GM19467 (cell line): ENCODE measurements at regions not wholly inside any gene's neighbourhood (a gene's known extent, or its start where the extent isn't known, plus 50 kb on each side); places are given as distances from the start of the nearest gene placed in this dataset.
A peak's percentile ranks its signal among the peaks of the same experiment; 100 is the strongest.
"Not testable (repeated sequence)": the region's sequence is repeated elsewhere in the genome, so short reads cannot be mapped to it uniquely, and the experiment has no call there.

Experiments used
- ATAC-seq: cut with Tn5 transposase; IDR thresholded peaks from one replicate; pipeline ENCODE4 v1.9.1; 2021; ENCODE audit warnings: mild to moderate bottlenecking, moderate library complexity; ENCODE audit not compliant: unreplicated experiment

DNA sequence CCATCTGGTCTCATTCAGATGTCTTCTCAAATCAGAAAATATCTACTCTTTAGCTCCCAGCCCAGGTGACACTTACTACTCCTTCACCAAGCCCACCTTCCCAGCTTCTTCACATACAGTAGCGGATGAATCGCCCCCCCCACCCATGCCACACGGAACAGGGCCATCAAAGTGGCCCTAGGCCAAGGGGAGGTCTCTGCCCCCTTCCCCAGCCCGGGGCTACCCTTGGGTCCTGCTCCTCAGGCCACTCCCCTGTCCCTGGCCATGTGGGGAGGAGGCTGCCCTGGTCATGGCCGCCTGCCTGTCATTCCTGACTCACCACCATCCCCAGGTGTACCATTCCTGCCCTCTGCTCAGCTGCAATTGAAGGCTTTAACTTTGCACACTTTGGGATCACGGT lies 142.8 kb downstream of the NECTIN1 start:
- ATAC-seq = no peak

DNA sequence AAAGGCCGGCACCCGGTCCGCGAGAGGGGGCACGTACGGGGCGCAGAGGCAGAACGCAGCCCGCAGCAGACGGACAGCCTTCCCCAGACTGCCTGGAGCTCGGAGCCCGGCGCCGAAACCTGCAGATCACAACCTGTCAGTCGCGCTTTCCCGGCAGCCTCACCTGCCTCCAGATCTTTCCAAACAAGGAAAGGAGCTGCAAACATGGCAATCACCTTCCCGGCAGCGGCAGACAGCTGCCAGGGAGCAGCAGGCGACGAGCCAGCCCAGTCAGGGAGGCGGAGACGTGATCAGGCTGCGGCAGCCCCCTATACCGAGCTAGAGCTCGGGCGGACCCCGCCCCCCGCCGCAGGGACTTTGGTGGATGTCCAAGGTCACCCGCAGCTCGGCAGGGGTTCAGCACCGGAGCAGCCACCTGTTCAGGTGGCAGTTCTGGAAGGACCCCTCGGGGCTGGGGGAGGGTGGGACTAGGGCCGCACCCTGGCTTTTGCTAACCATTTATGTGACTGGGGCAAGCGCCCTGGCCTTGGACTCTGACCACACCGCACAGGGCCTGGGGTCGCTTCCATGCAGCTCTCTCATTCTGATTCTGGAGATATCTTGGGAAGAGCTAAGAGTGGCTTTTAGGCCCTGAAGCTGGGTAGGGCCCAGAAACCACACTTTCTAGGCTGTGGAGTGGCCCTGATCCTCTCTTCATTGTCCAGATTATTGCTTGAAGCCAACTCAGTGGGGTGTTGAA lies 143.8 kb downstream of the NECTIN1 start:
- ATAC-seq = no peak

DNA sequence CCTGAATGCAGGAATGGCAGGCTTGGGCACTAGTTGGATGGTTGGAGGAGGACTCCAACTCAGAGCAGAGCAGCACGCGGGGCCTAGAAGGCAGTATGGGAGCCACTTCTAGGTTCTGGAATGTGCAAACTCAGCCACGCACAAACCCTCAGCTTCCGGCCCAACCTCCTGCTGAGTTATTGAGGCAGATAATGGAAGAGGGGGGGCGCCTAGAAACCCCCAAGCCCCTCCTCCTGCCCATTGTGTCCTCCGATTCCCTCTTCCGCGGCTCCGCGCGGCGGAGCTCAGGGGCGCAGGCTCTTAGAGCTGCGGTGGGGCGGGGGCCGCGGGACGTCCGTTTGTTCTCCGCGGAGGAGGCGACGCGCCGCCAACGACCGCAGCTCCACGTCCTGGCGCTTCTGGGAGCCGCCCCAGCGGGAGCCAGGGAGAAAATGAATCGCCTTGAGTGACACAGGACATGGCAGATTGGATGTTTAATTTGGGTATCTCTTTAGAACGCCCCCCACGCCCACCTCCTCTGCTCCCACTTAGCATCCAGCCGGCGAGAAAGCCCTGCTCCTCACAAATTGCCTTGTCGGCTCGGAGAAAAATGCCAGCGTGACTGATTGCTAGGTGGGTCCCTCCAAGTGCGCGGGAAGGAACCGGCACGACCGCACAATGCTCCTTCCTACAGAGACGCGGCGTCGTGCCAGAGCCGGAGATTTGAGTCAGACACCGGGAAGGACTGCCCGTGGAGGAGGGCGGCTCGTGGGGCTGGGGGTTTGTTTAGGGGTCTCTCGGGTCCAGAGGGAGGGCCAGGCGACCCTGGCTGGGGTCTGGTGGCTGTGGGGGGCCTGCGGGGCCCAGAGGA lies 144.6 kb downstream of the NECTIN1 start:
- ATAC-seq = no peak

DNA sequence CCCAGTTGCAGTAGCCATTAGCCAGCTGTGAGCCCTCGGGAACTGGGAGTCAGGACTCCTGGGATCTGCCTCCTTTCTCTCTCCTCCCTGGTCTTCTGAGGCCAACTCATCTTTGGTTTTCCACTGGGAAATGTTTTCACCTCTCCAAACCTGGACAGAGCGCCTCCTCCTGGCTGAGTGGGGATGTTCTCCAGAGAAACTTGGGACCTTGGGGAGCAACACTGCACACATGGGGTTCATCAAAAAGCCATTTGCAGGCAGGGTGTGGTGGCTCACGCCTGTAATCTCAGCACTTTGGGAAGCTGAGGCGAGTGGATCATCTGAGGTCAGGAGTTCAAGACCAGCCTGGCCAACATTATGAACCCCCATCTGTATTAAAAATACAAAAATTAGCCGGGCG lies 145.4 kb downstream of the NECTIN1 start:
- ATAC-seq = no peak

DNA sequence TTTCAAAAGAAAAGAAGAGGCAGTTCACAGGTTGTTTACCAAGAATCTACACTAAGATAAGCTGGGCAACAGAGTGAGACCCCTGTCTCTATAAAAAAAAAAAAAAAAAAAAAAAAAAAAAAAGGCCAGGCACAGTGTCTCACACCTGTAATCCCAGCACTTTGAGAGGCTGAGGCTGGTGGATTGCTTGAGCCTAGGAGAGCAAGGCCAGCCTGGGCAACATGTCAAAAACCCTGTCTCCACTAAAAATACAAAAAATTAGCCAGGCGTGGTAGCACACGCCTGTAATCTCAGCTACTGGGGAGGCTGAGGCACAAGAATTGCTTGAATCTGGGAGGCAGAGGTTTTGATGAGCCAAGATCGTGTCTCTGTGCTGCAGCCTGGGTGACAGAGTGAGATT lies 147.6 kb downstream of the NECTIN1 start:
- not testable (repeated sequence) for ATAC-seq

DNA sequence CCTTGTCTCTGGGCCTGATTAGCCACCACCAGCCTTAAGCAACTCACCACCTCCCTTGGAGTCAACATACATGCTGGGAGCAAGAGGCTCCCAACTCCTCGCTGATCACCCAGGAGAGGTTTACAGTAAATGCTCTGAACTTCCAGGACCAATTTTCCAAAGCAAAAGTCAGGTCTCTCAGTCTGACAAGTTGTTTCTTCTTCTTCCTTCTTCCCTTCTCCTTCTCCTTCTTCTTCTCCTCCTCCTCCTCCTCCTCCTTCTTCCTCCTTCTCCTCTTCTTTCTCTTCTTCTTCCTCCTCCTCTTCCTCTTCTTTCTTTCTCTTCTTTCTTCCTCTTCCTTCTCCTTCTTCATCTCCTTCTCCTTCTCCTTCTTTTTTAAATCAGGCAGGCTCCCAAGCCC lies 148.2 kb downstream of the NECTIN1 start:
- no peak for ATAC-seq

DNA sequence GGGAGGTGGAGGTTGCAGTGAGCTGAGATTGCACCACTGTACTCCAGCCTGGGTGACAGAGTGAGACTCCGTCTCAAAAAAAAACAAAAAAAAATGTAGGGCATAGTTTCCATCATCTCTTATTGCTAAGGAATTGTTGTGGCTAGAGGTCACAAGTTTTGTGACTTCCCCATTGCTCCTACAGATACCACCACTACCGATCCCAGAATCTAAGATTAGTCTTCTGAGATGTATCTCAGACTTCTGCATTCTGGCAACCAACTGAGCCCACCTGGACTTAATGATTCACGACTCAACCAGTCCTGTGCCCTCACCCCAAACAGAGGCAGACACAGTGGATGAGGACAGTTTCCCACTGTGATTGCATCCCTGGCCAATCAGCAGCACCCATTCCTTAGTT lies 148.9 kb downstream of the NECTIN1 start:
- no peak for ATAC-seq

DNA sequence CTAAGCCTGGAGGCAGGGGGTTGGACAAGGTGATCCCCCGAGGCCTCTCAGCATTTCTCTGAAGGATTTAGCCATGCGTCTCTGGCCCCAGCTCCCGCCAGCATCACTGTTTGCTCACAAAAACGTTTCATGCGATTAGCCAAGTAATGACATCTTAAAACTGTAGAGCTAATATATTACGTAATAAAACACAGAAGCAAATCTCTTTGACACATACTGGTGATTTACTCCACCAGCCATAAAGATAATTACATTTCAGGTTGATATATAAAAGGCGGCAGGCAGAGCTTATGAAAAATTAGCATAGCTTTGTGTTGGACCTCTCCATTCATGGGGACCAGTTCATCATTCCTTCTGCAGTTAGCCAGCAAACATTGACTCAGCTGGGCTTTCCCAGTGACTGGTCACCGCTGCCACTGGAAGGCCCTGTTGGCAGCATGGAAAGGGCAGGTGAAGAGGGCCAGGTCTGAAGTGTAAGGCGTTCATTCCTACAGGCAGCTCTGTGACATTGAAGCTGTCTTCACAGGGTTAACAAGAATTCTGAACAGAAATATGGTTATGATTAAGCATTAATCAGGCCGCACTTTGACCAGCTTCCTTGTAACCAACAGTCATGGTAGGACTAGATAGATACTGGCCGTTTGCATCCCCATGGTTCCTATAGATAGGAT lies 150.3 kb downstream of the NECTIN1 start:
- no peak for ATAC-seq

DNA sequence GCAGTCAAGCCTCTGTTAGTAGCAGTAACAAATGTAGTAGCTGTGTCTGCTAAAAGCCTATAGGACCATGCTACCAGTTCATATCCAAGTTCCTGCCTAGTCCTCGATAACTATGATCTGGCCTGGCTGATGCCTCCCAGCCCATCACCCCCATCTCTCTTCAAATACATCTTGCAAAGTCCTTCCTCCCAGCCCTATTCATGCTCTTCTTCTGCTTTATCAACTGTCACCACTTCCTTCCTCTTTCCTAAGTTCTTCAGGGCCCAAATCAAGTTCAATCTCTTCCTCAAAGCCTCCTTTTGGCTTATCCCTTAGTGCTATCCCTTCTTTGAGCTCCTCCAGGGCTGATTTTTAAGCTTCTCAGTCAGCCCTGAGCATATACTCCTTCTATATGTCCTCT lies 150.9 kb upstream of the THY1 start:
- no peak for ATAC-seq

DNA sequence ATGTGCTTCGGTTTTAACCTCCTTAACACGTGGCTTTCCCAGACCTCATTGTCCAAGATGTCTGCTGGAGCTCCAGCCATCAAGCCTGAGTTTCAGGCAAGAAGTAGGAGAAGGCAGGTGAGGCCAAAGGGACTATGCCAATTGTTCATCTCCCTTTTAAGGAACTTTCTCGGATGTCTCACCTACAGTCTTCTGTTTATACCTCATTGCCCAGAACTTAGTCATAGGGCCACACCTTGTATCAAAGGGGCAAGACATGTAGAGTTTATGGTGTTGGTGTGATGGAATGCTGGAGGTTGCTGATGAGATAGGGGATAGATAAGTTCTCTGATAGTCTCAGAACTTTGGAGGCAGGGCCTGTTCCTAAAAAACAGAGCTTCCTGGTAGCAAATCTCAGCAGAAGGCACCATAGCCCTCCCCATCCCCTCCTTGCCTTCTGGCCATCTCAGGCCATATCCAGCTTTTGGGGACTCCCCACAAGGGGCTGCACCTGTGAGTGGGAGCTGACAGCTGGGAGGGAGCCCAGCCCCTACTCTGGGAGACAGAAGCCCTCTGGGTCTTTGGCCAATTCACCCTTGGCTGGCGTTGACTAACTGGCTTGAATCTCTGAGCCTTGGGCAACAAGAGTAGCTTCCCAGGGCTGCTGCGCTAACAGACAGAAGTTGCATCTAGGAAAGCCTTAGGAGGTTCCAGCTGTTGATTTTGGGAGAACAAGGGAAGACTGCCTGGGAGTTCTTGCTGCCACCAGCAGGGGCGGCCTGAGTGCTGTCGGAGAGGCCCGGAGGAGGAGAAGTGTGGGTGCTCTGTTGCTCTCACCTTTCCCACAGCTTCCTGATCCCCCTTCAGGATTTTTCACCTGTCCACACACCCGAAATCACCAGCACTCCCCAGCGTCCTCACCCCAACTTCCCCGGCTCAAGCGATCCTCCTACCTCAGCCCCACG lies 149.8 kb upstream of the THY1 start:
- ATAC-seq = no peak

DNA sequence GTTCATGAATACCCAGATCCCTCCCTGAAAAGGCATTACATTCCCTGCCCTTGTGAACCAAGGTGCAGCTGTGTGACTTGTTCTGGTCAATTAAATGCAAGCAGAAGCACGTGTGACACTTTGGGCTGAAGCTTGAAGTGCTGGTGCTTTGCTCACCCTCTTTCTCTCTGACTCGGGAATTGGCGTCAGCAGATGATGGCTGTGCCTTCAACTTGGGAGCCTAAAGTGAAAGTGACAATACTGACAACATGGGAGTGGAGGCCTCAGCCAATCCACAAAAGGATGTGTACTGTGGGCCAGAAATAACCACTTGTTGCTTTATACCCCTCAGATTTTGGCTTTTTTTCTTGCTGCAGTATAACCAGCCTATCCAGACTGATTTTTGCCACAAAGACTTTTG lies 148.3 kb upstream of the THY1 start:
- no peak for ATAC-seq

DNA sequence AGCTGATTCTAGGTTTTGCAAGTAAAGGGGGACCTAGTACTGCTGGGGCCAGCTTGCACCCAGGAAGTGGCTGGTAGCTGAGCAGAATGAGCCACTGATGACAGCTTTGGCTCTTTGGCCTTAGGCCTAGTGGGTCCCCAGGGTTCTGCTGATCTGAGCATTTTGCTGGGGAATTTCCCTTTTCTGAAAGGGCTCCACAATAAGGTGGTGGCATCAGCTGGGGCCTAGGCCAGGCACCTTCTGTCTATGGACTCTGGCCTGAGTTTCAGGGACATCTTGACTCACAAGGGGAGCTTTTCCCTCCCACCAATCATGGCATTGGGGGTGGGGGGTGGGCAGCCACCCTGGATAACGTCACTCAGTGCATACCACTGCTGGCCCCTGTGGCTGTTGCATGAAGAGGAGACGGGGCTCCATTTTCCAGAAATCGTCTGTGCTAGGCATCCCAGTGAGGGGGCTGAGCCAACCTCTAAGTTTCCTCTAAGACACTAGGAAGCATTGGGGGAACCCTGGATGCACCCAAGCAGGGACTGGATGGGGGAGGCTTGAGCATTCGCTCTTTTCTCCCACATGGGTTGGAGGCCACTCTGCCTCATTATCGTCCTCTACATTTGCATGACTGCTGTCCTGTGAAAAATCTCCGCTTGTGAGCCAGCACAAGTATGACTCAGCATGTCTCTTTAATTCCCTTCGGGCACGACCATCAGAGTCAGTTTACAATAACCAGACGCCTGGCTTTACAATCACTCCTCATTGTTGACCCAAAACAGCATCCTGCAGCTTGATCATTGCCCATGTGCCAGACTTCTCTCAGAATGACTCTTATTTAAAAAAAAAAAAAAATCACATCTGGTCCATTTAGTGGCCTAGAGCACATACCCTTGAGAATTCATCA lies 145.0 kb upstream of the THY1 start:
- ATAC-seq = peak; percentile 50

DNA sequence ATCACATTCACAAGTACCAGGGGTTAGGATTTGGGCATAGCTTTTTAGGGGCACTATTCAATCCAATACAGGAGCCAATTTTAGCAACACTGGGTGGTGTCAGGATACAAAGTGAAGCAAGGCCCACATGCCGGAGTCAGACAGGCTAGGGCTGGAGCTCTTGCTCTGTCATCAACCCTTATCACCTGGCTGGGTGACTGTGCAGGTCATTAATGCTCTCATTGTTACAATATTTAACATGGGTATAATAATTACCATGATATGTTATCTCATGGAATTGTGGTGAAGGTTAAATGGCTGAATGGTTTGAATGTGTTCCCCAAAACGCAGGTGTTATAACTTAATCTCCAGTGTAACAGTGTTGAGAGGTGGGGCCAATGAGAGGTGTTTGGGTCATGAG lies 143.3 kb upstream of the THY1 start:
- ATAC-seq = no peak

DNA sequence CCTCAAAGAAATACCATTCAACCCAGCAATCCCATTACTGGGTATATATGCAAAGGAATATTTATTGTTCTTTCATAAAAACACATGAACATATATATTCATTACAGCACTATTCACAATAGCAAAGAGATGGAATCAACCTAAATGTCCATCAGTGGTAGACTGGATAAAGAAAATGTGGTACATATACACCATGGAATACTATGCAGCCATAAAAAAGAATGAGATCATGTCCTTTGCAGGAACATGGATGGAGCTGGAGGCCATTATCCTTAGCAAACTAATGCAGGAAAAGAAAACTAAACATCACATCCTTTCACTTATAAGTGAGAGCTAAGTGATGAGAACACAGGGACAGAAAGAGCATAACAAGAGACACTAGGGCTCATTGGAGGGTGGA lies 142.7 kb upstream of the THY1 start:
- ATAC-seq = not testable (repeated sequence)

DNA sequence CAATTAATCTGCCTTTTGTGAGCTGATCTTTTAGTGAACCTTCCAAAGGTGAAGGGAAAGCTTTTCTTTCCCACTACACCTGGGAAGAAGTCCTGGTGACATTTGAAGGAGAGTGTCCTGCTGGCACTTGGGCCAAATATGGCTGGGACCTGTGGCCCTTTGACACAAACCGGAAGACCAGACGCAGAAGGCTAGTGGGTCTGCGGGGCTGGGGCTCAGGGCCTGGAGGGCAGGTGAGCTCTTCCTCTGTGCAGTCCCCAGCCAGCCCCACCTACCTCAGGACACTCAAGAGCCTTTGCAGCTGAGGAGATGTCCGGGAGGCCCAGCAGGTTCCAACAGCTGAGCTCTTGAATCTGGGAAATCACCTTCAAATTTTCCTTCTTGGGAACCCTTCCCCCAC lies 138.0 kb upstream of the THY1 start:
- no peak for ATAC-seq

DNA sequence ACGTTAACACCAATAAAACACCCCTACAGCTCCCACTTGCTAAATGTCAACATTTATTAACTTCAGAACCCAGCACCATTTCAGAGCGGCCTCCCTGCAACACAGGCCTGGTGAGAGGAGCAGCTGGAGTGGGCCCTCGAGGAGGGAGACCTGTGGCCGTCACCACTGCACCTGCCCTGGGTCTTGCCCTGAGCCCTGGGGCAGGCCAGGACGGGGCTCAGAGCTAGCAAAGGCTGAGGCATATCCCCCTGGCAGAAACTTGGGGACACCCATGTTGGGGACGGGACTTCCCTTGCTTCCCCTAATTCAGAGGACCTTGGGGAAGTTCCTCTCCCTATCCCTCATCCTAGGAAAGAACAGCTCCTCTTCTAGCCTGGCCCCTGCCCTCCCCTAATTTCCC lies 137.3 kb upstream of the THY1 start:
- ATAC-seq = no peak

DNA sequence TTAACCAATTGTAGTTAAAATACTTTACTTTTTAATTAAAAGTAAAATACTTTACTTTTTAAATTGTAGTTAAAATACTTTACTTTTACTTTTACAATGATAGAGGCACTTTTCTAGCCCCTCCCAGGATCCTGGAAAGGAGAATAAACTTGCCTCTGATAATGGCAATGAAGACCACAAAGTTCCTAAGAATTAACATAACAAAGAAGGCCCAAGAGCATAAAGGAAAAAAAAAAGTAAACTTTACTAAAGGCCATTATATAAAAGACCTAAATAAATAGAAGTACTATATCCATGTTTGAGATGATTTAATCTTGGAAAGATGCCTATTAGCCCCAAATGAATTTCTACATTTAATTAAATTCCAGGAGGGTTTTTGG lies 129.1 kb upstream of the THY1 start:
- ATAC-seq = no peak

DNA sequence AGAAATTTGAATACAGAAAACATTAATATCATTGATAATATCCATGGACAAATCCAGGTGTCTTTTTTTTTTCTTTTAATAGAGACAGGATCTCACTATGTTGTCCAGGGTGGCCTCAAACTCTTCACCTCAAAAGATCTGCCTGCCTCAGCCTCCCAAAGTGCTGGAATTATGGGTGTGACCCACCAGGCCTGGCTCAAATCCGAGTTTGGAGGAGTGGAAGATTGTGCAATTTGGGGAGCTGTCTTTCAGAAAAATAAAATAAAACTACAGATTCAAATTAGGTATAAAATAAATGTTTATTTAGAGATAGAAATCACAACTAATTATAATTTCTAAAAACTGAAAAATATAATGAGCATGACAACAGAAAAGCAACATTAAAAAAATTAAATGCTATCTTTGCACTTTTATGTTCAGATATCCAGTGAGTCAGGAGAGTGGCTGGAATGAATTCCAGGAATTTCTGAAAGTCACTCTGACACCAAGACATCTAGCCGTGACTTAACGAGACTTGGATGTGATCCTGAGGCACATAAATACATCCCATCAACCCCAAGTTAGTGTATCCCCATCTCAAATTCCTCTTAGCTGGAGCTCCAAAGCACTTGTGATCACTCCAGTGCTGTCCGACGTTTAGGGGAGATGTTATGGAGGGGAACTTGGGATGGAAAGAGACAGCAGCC lies 128.6 kb upstream of the THY1 start:
- no peak for ATAC-seq

DNA sequence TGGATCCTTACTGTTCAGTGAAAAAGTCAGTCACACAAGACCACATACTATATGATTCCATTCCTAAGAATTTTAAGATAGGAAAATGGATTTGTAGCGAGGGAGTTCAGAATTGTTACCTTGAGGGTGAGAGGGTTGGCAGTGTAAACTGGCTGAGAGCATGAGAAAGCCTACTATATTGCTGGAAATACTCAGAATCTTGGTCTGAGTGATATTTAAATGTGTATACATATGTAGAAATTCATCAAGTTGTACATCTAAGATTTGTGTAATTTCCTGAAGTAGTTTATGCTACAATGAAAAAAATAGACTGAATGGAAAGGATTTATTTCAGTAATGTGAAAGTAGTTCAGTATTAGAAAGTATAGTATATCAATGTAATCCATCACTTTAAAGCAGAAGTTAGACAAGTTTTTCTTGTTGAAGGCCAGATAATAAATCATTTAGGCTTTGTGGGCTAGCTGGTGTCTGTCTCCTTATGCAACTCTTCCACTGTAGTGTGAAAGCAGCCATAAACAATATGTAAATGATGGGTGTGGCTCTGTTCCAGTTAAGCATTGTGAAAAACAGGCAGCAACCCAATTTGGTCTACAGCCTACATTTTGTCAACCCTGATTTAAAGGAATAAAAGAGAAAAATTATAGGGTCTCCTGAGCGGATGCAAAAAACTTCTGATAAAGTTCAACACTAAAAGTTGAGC lies 127.2 kb upstream of the THY1 start:
- ATAC-seq = no peak
